Smooth muscle cell (in vitro differentiated cells): ENCODE measurements at regions not wholly inside any gene's neighbourhood (a gene's known extent, or its start where the extent isn't known, plus 50 kb on each side); places are given as distances from the start of the nearest gene placed in this dataset.

Experiments used
- DNase-seq: peaks from one replicate; lab custom pipeline; 2025; ENCODE audit not compliant: unreplicated experiment; lab: John Stamatoyannopoulos, UW
- H2AFZ ChIP-seq: fragments of 200-600 bp; sonication (generic); 2 replicates; pipeline ENCODE4 v1.6.0; 2016; ENCODE audit warnings: antibody characterized with exemption, low read depth, mild to moderate bottlenecking
- H3F3A ChIP-seq: fragments of 200-600 bp; sonication (generic); 2 replicates; pipeline ENCODE4 v1.6.0; 2017; ENCODE audit warnings: antibody characterized with exemption, low read depth
- H3K27ac ChIP-seq: fragments of 200-600 bp; sonication (generic); 2 replicates; pipeline ENCODE4 v1.5.1; 2016; ENCODE audit warnings: low read depth, mild to moderate bottlenecking
- H3K27me3 ChIP-seq: fragments of 200-600 bp; sonication (generic); 2 replicates; pipeline ENCODE4 v1.6.1; 2016; ENCODE audit warnings: low read depth, mild to moderate bottlenecking
- H3K36me3 ChIP-seq: fragments of 200-600 bp; sonication (generic); 2 replicates; pipeline ENCODE4 v1.5.1; 2016; ENCODE audit warnings: low read depth
- H3K4me1 ChIP-seq: fragments of 200-600 bp; sonication (generic); 2 replicates; pipeline ENCODE4 v1.5.1; 2016; ENCODE audit warnings: low read depth
- H3K4me2 ChIP-seq: fragments of 200-600 bp; sonication (generic); 2 replicates; pipeline ENCODE4 v1.6.0; 2016; ENCODE audit warnings: mild to moderate bottlenecking
- H3K4me3 ChIP-seq: fragments of 200-600 bp; sonication (generic); 2 replicates; pipeline ENCODE4 v1.5.1; 2016; ENCODE audit warnings: mild to moderate bottlenecking
- H3K79me2 ChIP-seq: fragments of 200-600 bp; sonication (generic); 2 replicates; pipeline ENCODE4 v1.6.0; 2016; ENCODE audit warnings: low read depth, mild to moderate bottlenecking
- H3K9ac ChIP-seq: fragments of 200-600 bp; sonication (generic); 2 replicates; pipeline ENCODE4 v1.6.0; 2016; ENCODE audit warnings: low read depth
- H3K9me3 ChIP-seq: fragments of 200-600 bp; sonication (generic); replicated peaks from 2 replicates; pipeline ENCODE4 v1.5.1; 2016; ENCODE audit warnings: low read depth
- H4K20me1 ChIP-seq: fragments of 200-600 bp; sonication (generic); 2 replicates; pipeline ENCODE4 v1.6.0; 2016; ENCODE audit warnings: low read depth
- WGBS: methylation state at CpG from one replicate; pipeline ENCODE4 v1.1.7; 2016; ENCODE audit warnings: low lambda C conversion rate; 5-methylcytosine and 5-hydroxymethylcytosine counted together
- TF ChIP-seq, protein P1 (sequence below): fragments of 200-600 bp; sonication (generic); IDR thresholded peaks from 2 replicates; pipeline ENCODE4 v1.5.1; 2017; ENCODE audit warnings: borderline replicate concordance, mild to moderate bottlenecking, antibody characterized with exemption; ENCODE audit not compliant: insufficient read depth, poor library complexity, severe bottlenecking

DNA sequence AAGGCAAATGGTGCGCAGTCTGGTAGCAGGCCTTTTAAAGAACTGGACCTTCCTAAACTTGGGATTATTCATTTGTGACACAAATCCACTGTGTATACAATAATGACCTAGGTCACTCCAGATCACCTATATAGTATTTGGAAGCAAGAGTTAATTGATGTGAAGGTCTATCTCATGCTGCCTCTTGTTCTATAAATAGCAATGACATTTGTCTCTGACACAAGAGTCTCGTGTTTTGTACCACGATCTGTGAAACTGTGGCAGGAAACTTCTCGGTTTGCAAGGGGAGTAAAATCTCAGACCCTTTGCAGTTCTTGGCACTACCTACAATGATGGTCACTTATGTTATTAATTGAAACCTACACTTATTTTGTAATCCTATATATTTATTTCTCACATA is 1408.4 kb downstream of the PCDH7 start:
- no peaks in the 10 kb centered on the region for H3K9me3 ChIP-seq
- TF ChIP-seq, protein P1, sequence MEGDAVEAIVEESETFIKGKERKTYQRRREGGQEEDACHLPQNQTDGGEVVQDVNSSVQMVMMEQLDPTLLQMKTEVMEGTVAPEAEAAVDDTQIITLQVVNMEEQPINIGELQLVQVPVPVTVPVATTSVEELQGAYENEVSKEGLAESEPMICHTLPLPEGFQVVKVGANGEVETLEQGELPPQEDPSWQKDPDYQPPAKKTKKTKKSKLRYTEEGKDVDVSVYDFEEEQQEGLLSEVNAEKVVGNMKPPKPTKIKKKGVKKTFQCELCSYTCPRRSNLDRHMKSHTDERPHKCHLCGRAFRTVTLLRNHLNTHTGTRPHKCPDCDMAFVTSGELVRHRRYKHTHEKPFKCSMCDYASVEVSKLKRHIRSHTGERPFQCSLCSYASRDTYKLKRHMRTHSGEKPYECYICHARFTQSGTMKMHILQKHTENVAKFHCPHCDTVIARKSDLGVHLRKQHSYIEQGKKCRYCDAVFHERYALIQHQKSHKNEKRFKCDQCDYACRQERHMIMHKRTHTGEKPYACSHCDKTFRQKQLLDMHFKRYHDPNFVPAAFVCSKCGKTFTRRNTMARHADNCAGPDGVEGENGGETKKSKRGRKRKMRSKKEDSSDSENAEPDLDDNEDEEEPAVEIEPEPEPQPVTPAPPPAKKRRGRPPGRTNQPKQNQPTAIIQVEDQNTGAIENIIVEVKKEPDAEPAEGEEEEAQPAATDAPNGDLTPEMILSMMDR: no peak
- H2AFZ ChIP-seq: no peak overlapping the region
- H4K20me1 ChIP-seq: no peaks in the 10 kb centered on the region
- no peak overlapping the region for H3K4me2 ChIP-seq
- H3F3A ChIP-seq: no peaks in the 10 kb centered on the region
- peaks cover 5% of the 10 kb centered on the region for H3K4me1 ChIP-seq
- DNase-seq: no peak
- WGBS: 90% methylated on average over 4 of the region's 4 CpGs
- H3K27me3 ChIP-seq: no peaks in the 10 kb centered on the region
- H3K36me3 ChIP-seq: no peaks in the 10 kb centered on the region
- H3K4me3 ChIP-seq: no peak overlapping the region
- no peak overlapping the region for H3K9ac ChIP-seq
- no peaks in the 10 kb centered on the region for H3K79me2 ChIP-seq
- no peak overlapping the region for H3K27ac ChIP-seq

DNA sequence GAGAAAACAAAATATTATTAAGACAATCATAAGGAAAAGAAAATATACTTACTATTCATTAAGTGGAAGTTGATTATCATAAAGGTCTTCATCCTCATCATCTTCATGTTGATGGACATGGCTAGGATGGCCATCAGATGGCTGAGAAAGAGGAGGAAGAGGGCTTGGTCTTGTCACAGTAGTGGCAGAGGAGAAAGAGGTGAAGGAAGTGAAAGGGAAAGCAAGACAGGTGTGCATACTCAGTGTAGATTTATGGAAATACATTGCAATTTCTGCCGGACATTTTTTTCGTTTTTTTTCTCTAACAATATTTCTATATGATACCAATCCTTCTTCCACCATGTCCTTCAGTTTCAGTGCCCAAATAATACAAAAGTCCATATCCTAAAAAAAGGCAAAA is 1409.8 kb downstream of the PCDH7 start:
- Histone ChIP-seq H3K4me1 (peaks cover 5% of the 10 kb centered on the region), H3K9ac (no peak overlapping the region), H3K9me3 (no peaks in the 10 kb centered on the region), H3K36me3 (no peaks in the 10 kb centered on the region), H3K4me2 (no peak overlapping the region), H3K27ac (no peak overlapping the region), H3K27me3 (no peaks in the 10 kb centered on the region), H2AFZ (no peak overlapping the region), H4K20me1 (no peaks in the 10 kb centered on the region), H3F3A (no peaks in the 10 kb centered on the region), H3K79me2 (no peaks in the 10 kb centered on the region), H3K4me3 (no peak overlapping the region)
- WGBS: 100% methylated on average over 2 of the region's 2 CpGs
- DNase-seq: no peak
- TF ChIP-seq, protein P1: no peak

DNA sequence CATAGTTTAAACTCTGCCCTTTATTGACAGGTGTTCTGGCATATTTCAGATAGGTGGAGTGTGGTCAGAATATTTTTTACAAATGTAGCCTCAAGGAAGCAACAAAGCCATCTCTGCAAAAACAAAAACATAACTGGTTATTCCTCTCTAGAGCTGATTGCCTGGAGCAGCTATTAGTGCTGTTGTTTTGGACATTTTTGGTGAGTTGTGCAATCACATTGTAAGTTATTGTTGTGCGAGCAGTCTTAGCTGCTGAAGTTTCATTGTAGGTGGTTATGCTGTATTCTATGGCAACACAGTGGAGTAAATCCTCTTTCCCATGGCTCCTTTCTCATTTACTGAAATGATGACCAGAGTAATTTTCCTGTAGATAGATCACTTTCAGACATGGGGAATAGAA is 1413.0 kb downstream of the PCDH7 start:
- DNase-seq: no peak
- H3K9me3 ChIP-seq: no peaks in the 10 kb centered on the region
- H4K20me1 ChIP-seq: no peaks in the 10 kb centered on the region
- TF ChIP-seq, protein P1: no peak
- no peak overlapping the region for H3K9ac ChIP-seq
- peaks cover 5% of the 10 kb centered on the region for H3K4me1 ChIP-seq
- H3K36me3 ChIP-seq: no peaks in the 10 kb centered on the region
- no peak overlapping the region for H3K27ac ChIP-seq
- 77% methylated on average over 1 of the region's 1 CpG for WGBS
- no peak overlapping the region for H3K4me2 ChIP-seq
- H3F3A ChIP-seq: no peaks in the 10 kb centered on the region
- no peaks in the 10 kb centered on the region for H3K79me2 ChIP-seq
- no peak overlapping the region for H2AFZ ChIP-seq
- no peak overlapping the region for H3K4me3 ChIP-seq
- no peaks in the 10 kb centered on the region for H3K27me3 ChIP-seq

DNA sequence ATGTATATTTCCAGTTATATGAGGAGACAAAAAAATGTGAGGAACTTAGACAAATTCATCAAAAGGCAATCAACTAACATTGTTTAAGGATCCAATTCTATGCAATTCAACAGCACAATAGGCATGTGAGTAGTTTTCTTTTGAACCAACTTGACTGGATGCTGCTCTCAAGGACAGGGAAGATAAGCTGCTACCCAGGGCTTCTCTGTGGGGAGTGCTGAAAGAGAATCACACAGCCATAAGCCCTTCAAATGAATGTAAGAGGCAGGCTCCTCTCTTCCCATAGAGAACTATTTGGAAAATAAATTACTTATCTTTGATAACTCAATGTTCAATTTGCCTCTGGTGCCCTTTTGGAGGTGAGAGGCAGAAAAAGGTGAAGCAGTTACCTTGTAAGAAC is 1413.6 kb downstream of the PCDH7 start:
- Histone ChIP-seq H4K20me1 (no peaks in the 10 kb centered on the region), H3K27ac (no peak overlapping the region), H3K4me1 (peaks cover 5% of the 10 kb centered on the region), H3K4me3 (no peak overlapping the region), H3K27me3 (no peaks in the 10 kb centered on the region), H2AFZ (no peak overlapping the region), H3K36me3 (no peaks in the 10 kb centered on the region), H3K9me3 (no peaks in the 10 kb centered on the region), H3K79me2 (no peaks in the 10 kb centered on the region), H3F3A (no peaks in the 10 kb centered on the region), H3K9ac (no peak overlapping the region), H3K4me2 (no peak overlapping the region)
- TF ChIP-seq, protein P1: no peak
- DNase-seq: no peak
